SJCRH30 (cell line): ENCODE measurements at regions not wholly inside any gene's neighbourhood (a gene's known extent, or its start where the extent isn't known, plus 50 kb on each side); places are given as distances from the start of the nearest gene placed in this dataset.

ENCODE experiments used
- DNase-seq, 2 experiments: peaks; one replicate each; pipeline ENCODE4 v3.0.0-alpha.2; 2015 to 2020
- H3K27ac ChIP-seq: fragments of 250-450 bp; sonication (Bioruptor Pico); 2 replicates; pipeline ENCODE4 v1.5.1; 2020; ENCODE audit warnings: mild to moderate bottlenecking, moderate library complexity
- H3K27me3 ChIP-seq: fragments of 250-450 bp; sonication (Bioruptor Pico); 2 replicates; pipeline ENCODE4 v1.5.1; 2020; ENCODE audit warnings: mild to moderate bottlenecking, moderate library complexity
- H3K36me3 ChIP-seq: fragments of 250-450 bp; sonication (Bioruptor Pico); 2 replicates; pipeline ENCODE4 v1.5.1; 2020; ENCODE audit warnings: mild to moderate bottlenecking, moderate library complexity
- H3K4me1 ChIP-seq: fragments of 250-450 bp; sonication (Bioruptor Pico); 2 replicates; pipeline ENCODE4 v1.5.1; 2020; ENCODE audit warnings: mild to moderate bottlenecking, moderate library complexity
- H3K4me3 ChIP-seq: fragments of 250-450 bp; sonication (Bioruptor Pico); 2 replicates; pipeline ENCODE4 v1.5.1; 2020; ENCODE audit warnings: mild to moderate bottlenecking, moderate library complexity
- H3K9me3 ChIP-seq: fragments of 250-450 bp; sonication (Bioruptor Pico); replicated peaks from 2 replicates; pipeline ENCODE4 v1.5.1; 2020; ENCODE audit warnings: mild to moderate bottlenecking, moderate library complexity

DNA sequence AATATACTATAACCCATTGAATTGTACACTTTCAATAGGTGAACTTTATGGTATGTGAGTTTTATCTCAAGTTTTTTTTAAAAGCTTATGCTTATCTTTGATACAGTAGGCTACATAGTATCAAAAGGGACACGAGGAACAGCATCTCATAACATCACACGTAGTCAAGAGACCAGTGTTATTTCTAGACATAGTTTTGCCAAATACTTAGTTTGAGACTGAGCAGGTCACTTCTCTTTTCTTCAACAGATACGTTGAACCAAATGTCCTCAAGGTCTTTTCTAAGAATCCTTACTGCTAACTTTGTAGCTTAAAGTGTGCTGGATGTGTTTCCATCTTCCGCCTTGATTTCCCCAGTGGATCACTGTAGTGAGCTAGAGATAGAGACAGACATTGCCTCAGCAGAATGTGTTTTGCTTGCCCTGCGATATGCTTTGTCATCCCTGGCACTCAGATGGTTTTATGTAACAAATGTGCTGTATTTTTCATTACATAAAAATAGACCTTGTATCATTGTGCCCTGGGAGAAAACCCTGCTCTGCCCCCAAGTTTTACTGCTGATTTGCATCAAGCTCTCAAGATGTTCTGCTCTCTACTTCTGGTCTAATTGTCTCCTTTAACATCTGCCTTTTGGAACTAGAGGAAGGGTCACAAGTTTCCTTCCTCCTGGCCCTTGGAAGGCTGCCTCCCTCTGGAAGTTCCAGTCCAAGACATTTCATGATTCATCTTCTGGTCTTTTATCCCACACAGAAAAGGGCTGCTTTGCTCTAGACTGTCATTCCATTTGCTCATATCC lies 426.4 kb upstream of the RGMA start:
- Histone ChIP-seq H3K27ac (no peak overlapping the region), H3K36me3 (no peaks in the 10 kb centered on the region), H3K9me3 (no peaks in the 10 kb centered on the region; the same call in none of the 2 replicates), H3K4me1 (peaks cover 14% of the 10 kb centered on the region), H3K27me3 (no peaks in the 10 kb centered on the region), H3K4me3 (no peak overlapping the region)
- DNase-seq = no peak

DNA sequence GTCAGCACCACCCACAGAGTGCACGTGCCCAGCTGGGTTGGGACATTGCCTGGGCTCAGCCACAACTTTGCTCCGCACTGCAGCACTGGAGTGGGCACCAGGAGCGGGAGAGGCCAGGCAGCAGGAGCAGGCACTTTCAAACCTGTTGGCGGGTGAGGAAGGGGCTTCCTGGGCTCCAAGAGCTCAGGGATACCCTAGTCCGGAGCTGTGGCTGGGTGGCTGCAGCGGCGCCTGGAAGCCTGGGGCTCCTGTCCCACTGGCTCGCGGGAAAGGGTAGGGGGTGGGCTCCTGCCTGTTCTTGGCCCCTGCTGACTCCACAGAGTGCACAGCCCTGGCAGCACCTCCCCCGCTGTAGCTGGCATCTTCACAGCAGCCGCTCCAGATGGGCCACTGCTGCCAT lies 417.6 kb upstream of the RGMA start:
- no peak for DNase-seq
- Histone ChIP-seq H3K27me3 (no peaks in the 10 kb centered on the region), H3K4me1 (no peaks in the 10 kb centered on the region), H3K27ac (no peak overlapping the region), H3K36me3 (no peaks in the 10 kb centered on the region), H3K9me3 (no peaks in the 10 kb centered on the region; the same call in 1 of the 2 replicates), H3K4me3 (no peak overlapping the region)

DNA sequence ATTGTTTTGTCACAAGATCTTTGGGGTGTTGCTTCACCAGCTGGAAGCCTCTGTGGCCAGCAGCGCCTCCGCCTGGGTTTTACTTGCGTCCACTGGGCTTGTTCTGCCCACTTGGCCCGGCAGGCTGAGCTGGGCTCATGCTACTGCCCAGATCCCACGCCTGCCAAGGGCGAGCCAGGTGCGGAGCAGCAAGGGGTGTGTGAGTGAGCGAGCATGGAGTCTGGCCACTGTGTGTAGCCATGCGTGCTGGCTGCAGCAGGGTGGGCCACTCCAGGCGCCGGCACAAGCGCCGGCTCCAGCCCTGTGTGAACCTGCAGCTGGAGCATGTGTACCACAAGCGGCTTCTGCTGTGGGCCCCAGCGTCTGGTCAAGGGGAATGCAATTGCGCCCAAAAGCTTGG lies 416.5 kb upstream of the RGMA start:
- H3K9me3 ChIP-seq = no peaks in the 10 kb centered on the region; the same call in 1 of the 2 replicates
- no peak overlapping the region for H3K4me3 ChIP-seq
- no peaks in the 10 kb centered on the region for H3K4me1 ChIP-seq
- DNase-seq = no peak
- H3K27me3 ChIP-seq = no peaks in the 10 kb centered on the region
- no peak overlapping the region for H3K27ac ChIP-seq
- no peaks in the 10 kb centered on the region for H3K36me3 ChIP-seq

DNA sequence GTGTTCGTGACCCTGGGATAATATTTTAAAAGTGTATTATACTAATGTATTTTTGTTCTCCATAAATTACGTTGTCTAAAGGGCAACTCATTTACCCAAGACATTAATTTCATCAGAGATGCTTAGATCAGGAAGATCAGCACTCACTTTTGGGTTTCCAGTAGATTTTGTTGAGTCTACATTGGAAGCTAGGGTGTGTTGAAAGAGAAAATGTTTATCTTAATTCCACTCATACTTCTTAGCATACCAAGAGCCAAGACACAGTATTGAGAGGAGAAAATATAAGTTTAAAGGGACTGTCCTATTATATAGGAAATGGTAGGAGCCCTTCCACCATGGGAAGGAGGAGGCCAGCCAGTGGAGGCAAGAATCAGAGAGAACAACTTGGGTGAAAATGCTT lies 412.9 kb upstream of the RGMA start:
- Histone ChIP-seq H3K27ac (no peak overlapping the region), H3K27me3 (no peaks in the 10 kb centered on the region), H3K36me3 (no peaks in the 10 kb centered on the region), H3K9me3 (no peaks in the 10 kb centered on the region), H3K4me1 (no peaks in the 10 kb centered on the region), H3K4me3 (no peak overlapping the region)
- no peak for DNase-seq

DNA sequence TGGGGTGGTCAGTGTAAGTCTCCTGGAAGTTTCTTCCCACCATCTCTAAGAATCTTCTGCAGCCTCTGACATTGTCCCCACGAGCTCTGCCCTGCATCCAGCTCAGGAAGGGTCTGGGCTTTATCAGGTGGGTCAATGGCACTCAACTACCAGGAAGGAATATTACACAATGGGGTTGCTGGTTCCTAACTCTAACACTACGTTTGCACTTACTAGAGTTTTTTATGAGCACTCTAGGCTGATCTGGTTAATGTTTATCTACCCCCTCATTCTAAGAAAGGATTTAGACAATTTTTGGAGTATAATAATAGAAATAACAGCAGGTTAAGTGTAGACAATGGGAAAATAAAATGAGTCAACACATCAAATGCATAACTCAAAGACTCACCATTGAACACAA lies 411.1 kb upstream of the RGMA start:
- DNase-seq = no peak
- no peaks in the 10 kb centered on the region for H3K9me3 ChIP-seq
- peaks cover 9% of the 10 kb centered on the region; the same call in 1 of the 2 replicates for H3K4me1 ChIP-seq
- no peaks in the 10 kb centered on the region for H3K27me3 ChIP-seq
- H3K4me3 ChIP-seq = no peak overlapping the region
- H3K27ac ChIP-seq = no peak overlapping the region
- no peaks in the 10 kb centered on the region for H3K36me3 ChIP-seq

DNA sequence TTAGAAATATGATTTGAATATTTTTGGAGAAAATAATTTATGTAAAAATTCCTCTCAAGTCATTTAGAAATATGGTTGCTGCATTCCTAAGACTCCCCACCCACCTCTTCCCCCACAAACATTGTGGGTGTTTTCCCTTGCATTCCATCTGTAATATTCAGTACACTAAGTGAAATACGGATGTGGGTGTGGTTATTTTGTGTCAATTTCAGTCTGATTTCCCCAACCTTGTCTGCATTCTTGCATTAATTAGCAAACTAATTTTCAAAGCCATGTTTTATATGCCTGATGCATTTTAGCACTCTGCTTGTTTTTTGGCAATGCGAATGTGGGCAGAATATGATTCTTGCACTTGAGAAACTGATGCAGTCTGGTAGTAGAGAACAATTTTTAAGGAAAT lies 408.3 kb upstream of the RGMA start:
- H3K4me1 ChIP-seq = peaks cover 9% of the 10 kb centered on the region; the same call in 1 of the 2 replicates
- H3K27ac ChIP-seq = no peak overlapping the region
- no peak for DNase-seq

DNA sequence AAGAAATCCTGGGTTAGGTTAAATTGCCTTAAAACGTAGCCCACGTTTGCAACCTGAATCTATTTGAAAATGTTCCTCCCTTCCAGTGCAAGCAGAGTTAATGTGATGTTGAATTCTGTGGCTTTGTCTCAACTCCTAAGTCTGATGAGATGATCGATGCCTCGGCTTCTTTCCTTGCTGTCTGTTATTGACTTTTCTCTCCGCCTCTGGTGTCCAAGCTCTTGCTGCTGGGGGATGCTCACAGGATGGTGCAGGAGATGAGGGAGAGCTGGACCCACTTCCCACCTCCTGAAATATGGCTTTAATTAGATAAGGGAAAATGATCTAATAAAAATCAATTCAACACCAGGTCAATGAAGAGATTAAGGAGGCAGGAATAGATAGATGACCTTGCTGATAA lies 407.9 kb upstream of the RGMA start:
- Histone ChIP-seq H3K9me3 (no peaks in the 10 kb centered on the region), H3K36me3 (no peaks in the 10 kb centered on the region), H3K4me3 (no peak overlapping the region), H3K27ac (no peak overlapping the region), H3K27me3 (no peaks in the 10 kb centered on the region), H3K4me1 (peaks cover 9% of the 10 kb centered on the region; the same call in 1 of the 2 replicates)
- no peak for DNase-seq

More for the DNA sequence above, 408.3 kb upstream of the RGMA start:
- Histone ChIP-seq H3K27me3 (no peaks in the 10 kb centered on the region), H3K36me3 (no peaks in the 10 kb centered on the region), H3K4me3 (no peak overlapping the region), H3K9me3 (no peaks in the 10 kb centered on the region)

DNA sequence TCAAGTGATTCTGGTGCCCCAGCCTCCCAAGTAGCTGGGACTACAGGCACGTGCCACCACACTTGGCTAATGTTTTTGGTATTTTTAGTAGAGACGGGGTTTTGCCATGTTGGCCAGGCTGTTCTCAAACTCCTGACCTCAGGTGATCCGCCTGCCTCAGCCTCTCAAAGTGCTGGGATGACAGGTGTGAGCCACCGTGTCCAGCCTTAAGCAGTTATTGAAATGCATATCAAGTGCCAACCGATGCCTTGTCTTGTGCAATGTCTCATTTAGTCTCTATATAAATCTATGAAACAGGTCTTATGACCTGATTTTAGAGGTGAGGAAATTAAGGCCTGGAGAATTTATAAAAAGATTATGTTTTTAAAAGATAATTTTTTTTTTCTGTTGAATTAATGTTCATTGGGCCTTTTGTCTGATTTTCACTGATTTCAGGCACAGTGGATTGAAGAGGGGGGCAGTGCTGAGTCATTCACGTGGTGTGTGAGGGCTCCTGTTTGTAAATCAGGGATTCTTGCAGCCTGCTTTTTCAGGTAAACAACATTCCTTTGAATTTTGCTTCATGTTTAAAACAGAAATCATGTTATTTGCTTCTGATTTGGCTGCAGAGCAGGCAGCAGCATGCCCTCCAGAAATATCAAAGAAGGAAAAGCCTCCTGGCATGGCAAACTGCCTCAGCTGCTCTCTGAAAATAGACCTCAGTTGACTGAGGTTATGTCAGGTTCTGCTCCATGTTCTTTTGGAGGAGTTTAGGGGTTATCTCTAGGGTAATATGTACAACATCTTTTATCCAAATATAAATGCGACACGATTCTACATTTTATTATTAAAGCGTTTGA lies 407.0 kb upstream of the RGMA start:
- no peak overlapping the region for H3K27ac ChIP-seq
- H3K4me3 ChIP-seq = no peak overlapping the region
- no peaks in the 10 kb centered on the region for H3K27me3 ChIP-seq
- DNase-seq = peak in 1 of 2 experiments; percentile 20
- H3K36me3 ChIP-seq = no peaks in the 10 kb centered on the region
- H3K4me1 ChIP-seq = peaks cover 9% of the 10 kb centered on the region; the same call in 1 of the 2 replicates
- H3K9me3 ChIP-seq = no peaks in the 10 kb centered on the region

DNA sequence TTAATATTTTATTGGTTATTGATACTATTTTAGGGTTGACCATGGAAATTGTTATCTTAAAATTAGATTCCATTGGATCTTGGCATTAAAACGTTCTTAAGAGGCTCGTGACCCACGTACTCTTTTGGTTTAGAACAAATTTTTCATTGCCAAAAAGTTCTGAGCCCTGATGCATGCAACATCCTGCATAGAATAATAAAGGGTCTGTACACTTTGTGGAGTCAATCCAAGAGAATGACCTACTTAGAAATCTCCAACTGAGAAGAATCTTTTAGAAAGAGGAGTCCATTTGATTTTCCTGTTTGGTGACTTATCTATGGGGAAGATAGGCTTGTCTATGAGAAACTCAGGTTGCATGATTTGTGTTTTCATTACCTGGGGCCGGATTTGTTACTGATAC lies 404.2 kb upstream of the RGMA start:
- Histone ChIP-seq H3K4me1 (peaks cover 9% of the 10 kb centered on the region; the same call in 1 of the 2 replicates), H3K9me3 (no peaks in the 10 kb centered on the region)
- DNase-seq = no peak

DNA sequence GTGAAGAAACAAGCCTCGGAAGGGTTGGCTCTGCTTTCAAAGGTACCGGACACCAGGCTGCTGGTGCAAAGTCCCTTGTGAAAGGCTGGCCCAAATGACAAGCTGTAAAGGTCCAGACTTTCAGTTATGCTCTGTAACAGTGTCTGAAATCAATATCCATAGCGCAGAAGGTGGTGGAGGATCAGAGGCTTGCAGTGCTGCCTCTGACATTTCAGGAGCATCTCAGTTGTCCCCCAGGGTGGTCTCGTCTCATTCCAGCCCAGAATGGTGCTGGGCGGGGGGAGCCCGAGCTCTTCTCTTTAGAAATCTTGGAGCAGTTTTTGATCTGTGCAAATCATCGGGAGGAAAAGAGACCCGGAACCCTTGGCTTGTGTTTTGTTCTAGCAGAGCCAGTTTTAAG lies 402.3 kb upstream of the RGMA start:
- Histone ChIP-seq H3K4me1 (peaks cover 6% of the 10 kb centered on the region; the same call in 1 of the 2 replicates), H3K27me3 (no peaks in the 10 kb centered on the region), H3K27ac (no peak overlapping the region), H3K36me3 (no peaks in the 10 kb centered on the region), H3K9me3 (no peaks in the 10 kb centered on the region; the same call in 1 of the 2 replicates), H3K4me3 (no peak overlapping the region)
- no peak for DNase-seq

More for the DNA sequence above, 404.2 kb upstream of the RGMA start:
- Histone ChIP-seq H3K27me3 (no peaks in the 10 kb centered on the region), H3K27ac (no peak overlapping the region), H3K4me3 (no peak overlapping the region), H3K36me3 (no peaks in the 10 kb centered on the region)

DNA sequence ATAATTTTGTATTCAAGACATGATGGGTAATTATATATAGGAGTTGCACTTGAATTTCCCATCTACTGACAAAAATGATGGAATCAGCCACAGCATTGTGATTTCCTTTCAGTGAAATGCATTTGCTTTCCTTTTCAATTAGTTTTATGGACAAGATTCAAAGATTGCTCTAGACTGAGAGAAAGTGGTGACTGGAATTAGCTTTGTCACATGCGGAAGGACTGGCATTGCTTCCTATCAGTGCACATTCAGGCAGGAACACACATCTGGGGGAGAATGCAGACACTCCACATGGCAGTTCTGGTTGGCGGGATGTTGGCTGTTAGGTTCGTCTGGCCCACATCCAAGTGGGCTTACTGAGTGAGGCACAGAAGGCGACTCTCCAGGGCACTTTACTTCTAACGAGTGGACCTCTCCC lies 399.3 kb upstream of the RGMA start:
- Histone ChIP-seq H3K4me1 (no peaks in the 10 kb centered on the region), H3K36me3 (no peaks in the 10 kb centered on the region), H3K27me3 (no peaks in the 10 kb centered on the region), H3K9me3 (no peaks in the 10 kb centered on the region; the same call in 1 of the 2 replicates), H3K4me3 (no peak overlapping the region), H3K27ac (no peak overlapping the region)
- no peak for DNase-seq

DNA sequence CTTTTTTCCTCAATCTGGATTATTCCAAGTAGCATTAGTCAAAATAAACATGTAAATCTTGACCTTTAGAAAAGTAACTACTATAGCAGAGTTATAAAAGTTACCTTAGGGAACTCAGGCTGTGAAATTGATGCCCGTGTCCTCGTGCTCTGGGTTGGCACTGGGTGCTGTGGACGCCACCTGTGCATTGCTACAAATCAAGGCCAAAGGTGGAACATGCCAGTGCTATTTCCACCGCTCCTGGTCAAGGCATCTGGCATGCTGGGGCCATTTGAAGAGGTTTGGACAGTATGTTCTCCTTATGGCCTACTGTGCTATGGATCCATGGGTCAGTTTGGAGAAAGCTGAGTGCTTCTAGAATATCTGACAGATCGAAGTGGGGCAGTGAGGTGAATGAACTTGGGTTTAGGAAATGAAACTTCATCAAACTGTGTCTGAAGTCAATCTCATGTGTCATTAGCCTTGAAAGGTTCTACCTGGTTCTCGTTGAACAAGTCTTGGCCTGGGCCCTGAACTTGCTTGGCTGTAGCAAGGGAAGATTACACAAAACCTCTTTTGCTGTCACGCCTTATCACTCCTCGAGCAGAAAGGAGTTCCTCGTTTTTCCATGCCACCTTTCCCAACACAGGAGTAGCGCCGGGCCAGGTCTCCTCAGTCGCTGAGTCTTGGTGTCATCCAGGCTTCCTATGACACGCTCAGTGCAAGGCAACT lies 397.6 kb upstream of the RGMA start:
- Histone ChIP-seq H3K36me3 (no peaks in the 10 kb centered on the region), H3K27ac (no peak overlapping the region), H3K4me3 (no peak overlapping the region), H3K4me1 (no peaks in the 10 kb centered on the region; the same call in 1 of the 2 replicates), H3K27me3 (no peaks in the 10 kb centered on the region), H3K9me3 (no peaks in the 10 kb centered on the region; the same call in none of the 2 replicates)
- no peak for DNase-seq

DNA sequence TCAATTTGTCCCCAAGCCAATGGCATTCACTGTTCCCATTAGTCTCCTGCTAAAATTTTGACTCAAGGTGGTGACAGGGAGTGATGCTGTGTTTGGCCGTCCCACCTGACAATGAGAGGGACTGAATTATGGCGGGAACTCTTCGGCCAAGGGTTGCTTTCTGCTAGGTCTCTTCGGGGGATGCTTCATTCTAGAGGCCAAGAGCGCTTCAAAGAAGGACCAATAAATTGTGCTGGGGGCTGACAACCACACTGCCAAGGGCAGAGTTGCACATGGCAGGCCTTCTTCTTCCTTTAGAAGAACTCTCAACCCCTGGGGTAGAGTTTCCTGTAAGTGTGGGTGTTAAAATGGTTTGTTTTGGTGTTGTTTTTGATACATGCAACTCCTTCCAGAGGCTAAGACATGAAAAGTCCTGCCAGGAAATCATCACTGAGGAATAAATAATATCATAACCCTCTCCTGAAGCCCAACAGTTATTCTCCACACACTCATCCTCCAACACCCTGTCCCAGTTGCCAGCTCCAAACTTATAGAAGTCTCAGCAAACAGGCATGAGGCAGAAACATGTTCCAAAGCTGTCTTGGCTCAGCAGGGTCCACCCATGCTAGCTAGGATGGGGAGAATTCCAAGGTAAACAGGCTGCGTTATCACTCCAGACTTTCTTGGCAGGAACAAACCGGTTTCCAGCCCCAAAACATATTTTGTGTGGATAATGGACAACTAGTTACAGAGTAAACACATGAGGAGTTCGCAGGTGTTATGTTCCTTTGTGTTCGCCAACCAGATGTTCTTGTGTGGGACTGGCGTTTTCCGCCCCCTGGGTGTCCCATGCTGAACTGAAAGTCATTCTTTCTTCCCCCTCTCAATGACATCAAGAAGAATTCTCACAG lies 396.7 kb upstream of the RGMA start:
- H3K27ac ChIP-seq = no peak overlapping the region

DNA sequence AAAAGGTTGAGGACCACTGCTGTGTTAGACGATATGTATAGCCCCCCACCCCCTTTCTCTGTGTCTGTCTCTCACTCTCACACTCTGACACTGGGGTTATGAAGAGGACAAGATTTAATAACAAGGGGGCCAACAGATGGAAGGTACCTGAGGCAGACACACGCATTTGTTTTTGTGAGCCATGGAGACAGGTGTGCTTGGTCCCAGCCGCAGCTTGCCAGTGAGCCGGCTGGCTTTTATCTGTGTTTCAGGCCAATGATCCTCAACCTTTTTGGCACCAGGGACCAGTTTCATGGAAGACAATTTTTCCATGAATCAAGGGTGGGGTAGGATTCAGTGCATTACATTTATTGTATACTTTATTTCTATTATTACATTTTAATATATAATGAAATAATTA lies 394.9 kb upstream of the RGMA start:
- Histone ChIP-seq H3K36me3 (no peaks in the 10 kb centered on the region), H3K27ac (no peak overlapping the region), H3K9me3 (no peaks in the 10 kb centered on the region; the same call in none of the 2 replicates), H3K4me1 (peaks cover 13% of the 10 kb centered on the region), H3K4me3 (no peak overlapping the region), H3K27me3 (no peaks in the 10 kb centered on the region)
- no peak for DNase-seq

More for the DNA sequence above, 396.7 kb upstream of the RGMA start:
- Histone ChIP-seq H3K27me3 (no peaks in the 10 kb centered on the region), H3K4me3 (no peak overlapping the region), H3K4me1 (no peaks in the 10 kb centered on the region; the same call in 1 of the 2 replicates), H3K9me3 (no peaks in the 10 kb centered on the region; the same call in none of the 2 replicates), H3K36me3 (no peaks in the 10 kb centered on the region)
- DNase-seq = no peak
